ENCODE measurements at regions not wholly inside any gene's neighbourhood (a gene's known extent, or its start where the extent isn't known, plus 50 kb on each side); places are given as distances from the start of the nearest gene placed in this dataset.

GRCh38 chr3:41112466-41112865, 86.8 kb upstream of the CTNNB1 start:
- TF ChIP-seq, protein P1, sequence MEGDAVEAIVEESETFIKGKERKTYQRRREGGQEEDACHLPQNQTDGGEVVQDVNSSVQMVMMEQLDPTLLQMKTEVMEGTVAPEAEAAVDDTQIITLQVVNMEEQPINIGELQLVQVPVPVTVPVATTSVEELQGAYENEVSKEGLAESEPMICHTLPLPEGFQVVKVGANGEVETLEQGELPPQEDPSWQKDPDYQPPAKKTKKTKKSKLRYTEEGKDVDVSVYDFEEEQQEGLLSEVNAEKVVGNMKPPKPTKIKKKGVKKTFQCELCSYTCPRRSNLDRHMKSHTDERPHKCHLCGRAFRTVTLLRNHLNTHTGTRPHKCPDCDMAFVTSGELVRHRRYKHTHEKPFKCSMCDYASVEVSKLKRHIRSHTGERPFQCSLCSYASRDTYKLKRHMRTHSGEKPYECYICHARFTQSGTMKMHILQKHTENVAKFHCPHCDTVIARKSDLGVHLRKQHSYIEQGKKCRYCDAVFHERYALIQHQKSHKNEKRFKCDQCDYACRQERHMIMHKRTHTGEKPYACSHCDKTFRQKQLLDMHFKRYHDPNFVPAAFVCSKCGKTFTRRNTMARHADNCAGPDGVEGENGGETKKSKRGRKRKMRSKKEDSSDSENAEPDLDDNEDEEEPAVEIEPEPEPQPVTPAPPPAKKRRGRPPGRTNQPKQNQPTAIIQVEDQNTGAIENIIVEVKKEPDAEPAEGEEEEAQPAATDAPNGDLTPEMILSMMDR (conservative IDR thresholded peaks at IDR 0.05; ENCODE audit: low read length) = no peak
- TF ChIP-seq EZH2phosphoT487 (IDR thresholded peaks at IDR 0.05; ENCODE audit: borderline replicate concordance) = no peak

Data from Loucy (cell line).